ENCODE measurements at regions not wholly inside any gene's neighbourhood (a gene's known extent, or its start where the extent isn't known, plus 50 kb on each side); places are given as distances from the start of the nearest gene placed in this dataset.

- peaks cover 13% of the 10 kb centered on the region for H3F3A ChIP-seq (replicated peaks; ENCODE audit: insufficient read depth)
- H3K9ac ChIP-seq = no peak overlapping the region
- H3K36me3 ChIP-seq (replicated peaks in 1 of 2; ENCODE audit: control insufficient read depth in 1 of 2, insufficient read depth in 2 of 2, low read length in 1 of 2) = no peaks in the 10 kb centered on the region
- no peaks in the 10 kb centered on the region for H3K9me2 ChIP-seq
- no peaks in the 10 kb centered on the region for H3K9me3 ChIP-seq
- ChIA-PET POLR2A (no interaction called here), CTCF (interaction anchor here (0.6 to 1.5 kb wide), 4 partner anchors 25 to 514 kb away, joined by 3 to 6 read pairs (median 4); partner anchors contain the start of gene IL12A)
- H3K4me1 ChIP-seq (ENCODE audit: control insufficient read depth in 1 of 2, insufficient read depth in 2 of 2, low read depth in 1 of 2, low read length in 1 of 2) = peaks cover 0 to 8% of the 10 kb centered on the region in 2 experiments; a peak in 2 of 4 replicates
- no peaks in the 10 kb centered on the region for H3K79me2 ChIP-seq (ENCODE audit: insufficient read depth)
- no peak for DNase-seq
- H3K4me2 ChIP-seq = peak overlapping the region; percentile 50
- H2AFZ ChIP-seq (ENCODE audit: low read depth) = peak overlapping the region; percentile 66; the same call in 1 of the 2 replicates
- 0 out of 4 replicates have a peak overlapping the region, but pooled peaks of 1 of the 2 experiments have one; percentile 34 for H3K27ac ChIP-seq (ENCODE audit: low read depth in 2 of 2, low read length in 1 of 2)
- TF ChIP-seq NRF1 (IDR thresholded peaks at IDR 0.05; ENCODE audit: low read depth, low read length) = no peak
- TF ChIP-seq IRF3 (IDR thresholded peaks at IDR 0.05; ENCODE audit: low read depth, low read length) = no peak
- no peak for TF ChIP-seq FOSL2 (IDR thresholded peaks at IDR 0.05; ENCODE audit: borderline replicate concordance, low read depth)
- TF ChIP-seq RXRA (IDR thresholded peaks at IDR 0.05; ENCODE audit: borderline replicate concordance, low read depth) = no peak
- TF ChIP-seq JUND (IDR thresholded peaks at IDR 0.05) = 0 out of 2 replicates have a peak, but pooled peaks have one; percentile 7
- no peak for TF ChIP-seq SIN3A (IDR thresholded peaks at IDR 0.05; ENCODE audit: borderline replicate concordance, low read depth, low read length)
- no peak overlapping the region for H3K4me3 ChIP-seq (ENCODE audit: low read depth in 2 of 2, low read length in 1 of 2)
- H3K27me3 ChIP-seq (ENCODE audit: insufficient read depth) = no peaks in the 10 kb centered on the region
- no peaks in the 10 kb centered on the region for H4K20me1 ChIP-seq (ENCODE audit: insufficient read depth)
These were observed 52.1 kb upstream of the IL12A start for GRCh38 chr3:159936541-159936940.

- TF ChIP-seq RFX5 (IDR thresholded peaks at IDR 0.05; ENCODE audit: low read length) (no peak), NRF1 (IDR thresholded peaks at IDR 0.05; ENCODE audit: low read depth, low read length) (no peak), IRF3 (IDR thresholded peaks at IDR 0.05; ENCODE audit: low read depth, low read length) (no peak), EZH2phosphoT487 (IDR thresholded peaks at IDR 0.05; ENCODE audit: borderline replicate concordance, low read depth) (no peak), TCF12 (IDR thresholded peaks at IDR 0.05) (no peak), CTCF (IDR thresholded peaks at IDR 0.05) (no peak), ZBTB33 (IDR thresholded peaks at IDR 0.05; ENCODE audit: borderline replicate concordance, low read depth) (no peak), TEAD4 (IDR thresholded peaks at IDR 0.05; ENCODE audit: borderline replicate concordance, insufficient read depth) (no peak), MXI1 (IDR thresholded peaks at IDR 0.05; ENCODE audit: low read depth, low read length) (no peak)
- peaks cover 0 to 10% of the 10 kb centered on the region in 2 experiments; a peak in 2 of 4 replicates for H3K4me1 ChIP-seq (ENCODE audit: control insufficient read depth in 1 of 2, insufficient read depth in 2 of 2, low read depth in 1 of 2, low read length in 1 of 2)
- 89% methylated on average over 4 of the region's 4 CpGs for WGBS (ENCODE audit: low lambda C conversion rate)
- ChIA-PET POLR2A (no interaction called here), CTCF (interaction anchor here (0.8 to 0.9 kb wide), 2 partner anchors 30 to 50 kb away, joined by 4 read pairs; no protein-coding TSS in a partner anchor)
- no peak for DNase-seq
- H3K36me3 ChIP-seq (replicated peaks in 1 of 2; ENCODE audit: control insufficient read depth in 1 of 2, insufficient read depth in 2 of 2, low read length in 1 of 2) = no peaks in the 10 kb centered on the region
- H3K4me3 ChIP-seq (ENCODE audit: low read depth in 2 of 2, low read length in 1 of 2) = no peak overlapping the region
- no peaks in the 10 kb centered on the region for H3K27me3 ChIP-seq (ENCODE audit: insufficient read depth)
- no peak overlapping the region for H3K4me2 ChIP-seq
- H3K9ac ChIP-seq = no peak overlapping the region
- peaks cover 13% of the 10 kb centered on the region for H3F3A ChIP-seq (replicated peaks; ENCODE audit: insufficient read depth)
- H3K9me2 ChIP-seq = no peaks in the 10 kb centered on the region
- H3K27ac ChIP-seq (ENCODE audit: low read depth in 2 of 2, low read length in 1 of 2) = no peak overlapping the region
- no peak overlapping the region for H2AFZ ChIP-seq (ENCODE audit: low read depth)
- H4K20me1 ChIP-seq (ENCODE audit: insufficient read depth) = no peaks in the 10 kb centered on the region
- H3K79me2 ChIP-seq (ENCODE audit: insufficient read depth) = no peaks in the 10 kb centered on the region
- no peaks in the 10 kb centered on the region for H3K9me3 ChIP-seq
These were observed 51.0 kb upstream of the IL12A start for GRCh38 chr3:159937561-159938166.
